NCI-H1694 (cell line): ENCODE measurements at regions not wholly inside any gene's neighbourhood (a gene's known extent, or its start where the extent isn't known, plus 50 kb on each side); places are given as distances from the start of the nearest gene placed in this dataset.

Experiments
- DNase-seq: peaks from one replicate; lab custom pipeline; 2025; lab: John Stamatoyannopoulos, UW

GRCh38 chr20:40959325-40960092 is 69.1 kb upstream of the TOP1 start:
- no peak for DNase-seq

- DNase-seq = no peak
Measured at GRCh38 chr20:40960101-40960500, 68.5 kb upstream of the TOP1 start.

GRCh38 chr20:40960521-40960956 is 68.1 kb upstream of the TOP1 start:
- no peak for DNase-seq

GRCh38 chr20:40961176-40961575 is 67.4 kb upstream of the TOP1 start:
- DNase-seq = no peak

GRCh38 chr20:40961686-40962640 is 66.7 kb upstream of the TOP1 start:
- no peak for DNase-seq

GRCh38 chr20:40962733-40963504 is 65.7 kb upstream of the TOP1 start:
- DNase-seq = peak; percentile 18

- no peak for DNase-seq
Measured at GRCh38 chr20:40963505-40963845, 65.1 kb upstream of the TOP1 start.

GRCh38 chr20:40965671-40966070 is 63.0 kb upstream of the TOP1 start:
- no peak for DNase-seq

- DNase-seq = no peak
Measured at GRCh38 chr20:40966103-40966502, 62.5 kb upstream of the TOP1 start.

- no peak for DNase-seq
Measured at GRCh38 chr20:40966516-40967185, 62.0 kb upstream of the TOP1 start.

- no peak for DNase-seq
Measured at GRCh38 chr20:40967700-40968099, 60.9 kb upstream of the TOP1 start.

GRCh38 chr20:40968816-40969562 is 59.6 kb upstream of the TOP1 start:
- DNase-seq = peak; percentile 52

- no peak for DNase-seq
Measured at GRCh38 chr20:40970218-40970617, 58.4 kb upstream of the TOP1 start.

- DNase-seq = no peak
Measured at GRCh38 chr20:40977218-40977617, 51.4 kb upstream of the TOP1 start.

GRCh38 chr20:40978761-40979160 is 49.9 kb upstream of the TOP1 start:
- no peak for DNase-seq
